ENCODE measurements at regions not wholly inside any gene's neighbourhood (a gene's known extent, or its start where the extent isn't known, plus 50 kb on each side); places are given as distances from the start of the nearest gene placed in this dataset.

DNA sequence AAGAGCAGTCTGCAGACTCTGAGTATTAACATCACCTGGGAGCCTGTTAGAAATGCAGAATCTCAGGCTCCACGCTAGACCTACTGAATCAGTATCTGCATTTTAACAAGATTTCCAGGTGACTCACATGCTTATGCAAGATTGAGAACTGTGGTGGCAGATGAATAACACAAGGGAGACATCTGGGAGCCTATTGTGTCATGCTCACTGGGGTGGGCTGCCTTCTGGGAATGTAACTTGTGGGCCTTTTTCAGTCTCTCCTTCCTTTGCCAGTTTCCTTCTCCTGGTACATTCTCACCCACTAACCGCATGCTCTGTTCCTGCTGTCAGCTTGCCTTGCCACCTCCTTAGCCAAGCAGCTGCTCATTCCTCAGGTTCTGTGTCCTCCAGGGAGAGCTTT lies 176.6 kb upstream of the C9orf72 start:
- no peaks in the 10 kb centered on the region for H3K4me1 ChIP-seq
- ATAC-seq = no peak
- TF ChIP-seq POLR2A (IDR thresholded peaks at IDR 0.05) = no peak
- no peak for TF ChIP-seq CTCF (IDR thresholded peaks at IDR 0.05)
- no peaks in the 10 kb centered on the region for H3K27me3 ChIP-seq
- DNase-seq = no peak
- H3K9me3 ChIP-seq = no peaks in the 10 kb centered on the region
- 70% methylated on average over 2 of the region's 2 CpGs for WGBS (ENCODE audit: insufficient coverage, low coverage, low lambda C conversion rate, missing lambda C conversion rate)
- H3K4me3 ChIP-seq = no peak overlapping the region
- H3K36me3 ChIP-seq = no peaks in the 10 kb centered on the region
- intact Hi-C loops (cut with DNase I) = no loop called here
- no peak overlapping the region for H3K27ac ChIP-seq

GRCh38 chr9:27750566-27750965 lies 177.3 kb upstream of the C9orf72 start:
- TF ChIP-seq CTCF (IDR thresholded peaks at IDR 0.05) (no peak), POLR2A (IDR thresholded peaks at IDR 0.05) (no peak)
- no peak for ATAC-seq
- Histone ChIP-seq H3K4me1 (no peaks in the 10 kb centered on the region), H3K4me3 (no peak overlapping the region), H3K36me3 (no peaks in the 10 kb centered on the region), H3K27me3 (no peaks in the 10 kb centered on the region), H3K27ac (no peak overlapping the region), H3K9me3 (no peaks in the 10 kb centered on the region)
- intact Hi-C loops (cut with DNase I) = no loop called here
- no peak for DNase-seq
- WGBS (ENCODE audit: insufficient coverage, low coverage, low lambda C conversion rate, missing lambda C conversion rate) = 62% methylated on average over 3 of the region's 3 CpGs

DNA sequence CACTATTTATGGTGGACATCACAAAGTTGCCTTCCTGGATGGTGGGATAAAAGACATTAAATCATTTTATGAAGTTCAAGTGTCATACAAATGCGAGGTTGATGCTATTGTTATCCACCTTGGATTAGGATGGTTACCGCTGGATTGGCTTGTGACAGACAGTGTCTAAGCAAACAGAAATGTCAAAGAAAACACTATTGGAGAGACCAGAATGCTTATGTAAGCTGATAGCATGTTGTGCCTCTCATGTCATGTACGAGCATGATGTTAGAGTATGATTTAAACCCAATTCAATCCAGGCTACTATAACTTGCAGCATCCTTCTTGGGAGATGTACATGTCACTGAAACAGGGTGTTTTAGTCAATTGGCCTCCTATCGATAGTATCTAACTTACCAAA lies 178.8 kb upstream of the C9orf72 start:
- Histone ChIP-seq H3K36me3 (no peaks in the 10 kb centered on the region), H3K27ac (no peak overlapping the region), H3K4me3 (no peak overlapping the region), H3K27me3 (no peaks in the 10 kb centered on the region), H3K4me1 (no peaks in the 10 kb centered on the region), H3K9me3 (no peaks in the 10 kb centered on the region)
- DNase-seq (no peak), ATAC-seq (no peak)
- intact Hi-C loops (cut with DNase I) = no loop called here
- no peak for TF ChIP-seq POLR2A (IDR thresholded peaks at IDR 0.05)
- TF ChIP-seq CTCF (IDR thresholded peaks at IDR 0.05) = no peak
- WGBS (ENCODE audit: insufficient coverage, low coverage, low lambda C conversion rate, missing lambda C conversion rate) = 97% methylated on average over 3 of the region's 4 CpGs

- Histone ChIP-seq H3K4me3 (no peak overlapping the region), H3K27ac (no peak overlapping the region), H3K4me1 (no peaks in the 10 kb centered on the region), H3K27me3 (no peaks in the 10 kb centered on the region), H3K9me3 (no peaks in the 10 kb centered on the region), H3K36me3 (no peaks in the 10 kb centered on the region)
- intact Hi-C loops (cut with DNase I) = no loop called here
- WGBS (ENCODE audit: insufficient coverage, low coverage, low lambda C conversion rate, missing lambda C conversion rate) = 9% methylated on average over 2 of the region's 2 CpGs
- no peak for ATAC-seq
- no peak for TF ChIP-seq POLR2A (IDR thresholded peaks at IDR 0.05)
- no peak for TF ChIP-seq CTCF (IDR thresholded peaks at IDR 0.05)
- no peak for DNase-seq
Observed at GRCh38 chr9:27755846-27756245, 182.6 kb upstream of the C9orf72 start.

- H3K36me3 ChIP-seq = no peaks in the 10 kb centered on the region
- WGBS (ENCODE audit: insufficient coverage, low coverage, low lambda C conversion rate, missing lambda C conversion rate) = 81% methylated on average over 5 of the region's 5 CpGs
- H3K4me1 ChIP-seq = no peaks in the 10 kb centered on the region
- ATAC-seq = no peak
- H3K9me3 ChIP-seq = no peaks in the 10 kb centered on the region
- intact Hi-C loops (cut with DNase I) = no loop called here
- no peak overlapping the region for H3K4me3 ChIP-seq
- H3K27me3 ChIP-seq = no peaks in the 10 kb centered on the region
- no peak overlapping the region for H3K27ac ChIP-seq
- TF ChIP-seq CTCF (IDR thresholded peaks at IDR 0.05) = no peak
- no peak for TF ChIP-seq POLR2A (IDR thresholded peaks at IDR 0.05)
- DNase-seq = no peak
Observed at GRCh38 chr9:27756418-27756817, 183.1 kb upstream of the C9orf72 start.

Data from right lobe of liver (tissue), 6 donors.